GM12878 (cell line): ENCODE measurements at regions not wholly inside any gene's neighbourhood (a gene's known extent, or its start where the extent isn't known, plus 50 kb on each side); places are given as distances from the start of the nearest gene placed in this dataset.

ENCODE experiments used
- ATAC-seq: fragments of 200-7000 bp; cut with Tn5 transposase; 3 replicates; pipeline ENCODE4 v1.9.1; 2020; ENCODE audit warnings: mild to moderate bottlenecking, moderate library complexity
- BruUV-seq: library from RNA; stranded (reverse); fragments of 400-500 nt; replicated peaks from 2 replicates; lab custom pipeline; 2021; lab: Mats Ljungman, UMichigan
- CTCF ChIA-PET: fragments of 300-600 bp; sonication (Branson Sonifier 250); formaldehyde crosslinking; extraction: SDS; loops from one replicate; lab custom pipeline; 2021; ENCODE audit warnings: inconsistent platforms; lab: Yijun Ruan, JAX
- POLR2A ChIA-PET: fragments of 350-600 bp; formaldehyde crosslinking; extraction: SDS; loops from one replicate; lab custom pipeline; 2021; ENCODE audit warnings: inconsistent platforms; lab: Charles Lee
- RAD21 ChIA-PET: fragments of 300-600 bp; sonication (Branson Sonifier 250); formaldehyde crosslinking; loops from one replicate; lab custom pipeline; 2023; ENCODE audit warnings: antibody characterized with exemption; ENCODE audit not compliant: unreplicated experiment; lab: Charles Lee
- SMC1A ChIA-PET: fragments of 300-600 bp; sonication (Branson Sonifier 250); formaldehyde crosslinking; loops from one replicate; lab custom pipeline; 2023; ENCODE audit not compliant: unreplicated experiment, uncharacterized antibody; lab: Charles Lee
- DNase-seq: peaks from one replicate; pipeline ENCODE4 v3.0.0-alpha.2; 2011; ENCODE audit warnings: low read depth, low spot score
- FAIRE-seq: peaks from 3 replicates; lab custom pipeline; 2011; peaks lifted over from hg19 to GRCh38; lab: Jason Lieb, UNC
- H2AFZ ChIP-seq: 2 replicates; pipeline ENCODE4 v1.6.0; 2011; ENCODE audit warnings: low read depth, low read length, control low read depth; ENCODE audit not compliant: control insufficient read depth
- H3K27ac ChIP-seq: 2 replicates; pipeline ENCODE4 v1.5.1; 2011; ENCODE audit warnings: control low read depth; ENCODE audit not compliant: control insufficient read depth, insufficient read depth
- H3K27me3 ChIP-seq, 2 experiments: replicated peaks in 1 of 2; 2 replicates each; pipeline versions ENCODE4 v1.6.0 to v1.6.1; 2011; ENCODE audit warnings: low read length in 1 of 2; ENCODE audit not compliant: control insufficient read depth in 2 of 2, insufficient read depth in 2 of 2
- H3K36me3 ChIP-seq, 2 experiments: 2 replicates each; pipeline ENCODE4 v1.5.1; 2011; ENCODE audit warnings: low read length in 1 of 2; ENCODE audit not compliant: control insufficient read depth in 2 of 2, insufficient read depth in 2 of 2
- H3K4me1 ChIP-seq: 2 replicates; pipeline ENCODE4 v1.6.1; 2011; ENCODE audit warnings: mild to moderate bottlenecking, low read length, moderate library complexity, mixed read lengths; ENCODE audit not compliant: control insufficient read depth, insufficient read depth
- H3K4me2 ChIP-seq: 2 replicates; pipeline ENCODE4 v1.6.0; 2011; ENCODE audit warnings: control low read depth; ENCODE audit not compliant: control insufficient read depth, insufficient read depth
- H3K4me3 ChIP-seq: fragments of 200-600 bp; sonication (generic); 2 replicates; pipeline ENCODE4 v1.5.1; 2016
- H3K79me2 ChIP-seq: 2 replicates; pipeline ENCODE4 v1.6.0; 2011; ENCODE audit warnings: low read length; ENCODE audit not compliant: control insufficient read depth, insufficient read depth
- H3K9ac ChIP-seq: 2 replicates; pipeline ENCODE4 v1.8.0; 2011; ENCODE audit warnings: low read length, control low read depth, mixed read lengths; ENCODE audit not compliant: control insufficient read depth, insufficient read depth
- H3K9me3 ChIP-seq: replicated peaks from 3 replicates; pipeline ENCODE4 v1.5.1; 2011; ENCODE audit warnings: mild to moderate bottlenecking, low read length; ENCODE audit not compliant: control insufficient read depth, insufficient read depth
- H4K20me1 ChIP-seq: 2 replicates; pipeline ENCODE4 v1.6.0; 2011; ENCODE audit not compliant: control insufficient read depth, insufficient read depth
- EP300 ChIP-seq, 2 experiments: fragments of 150-350 bp in 1 of 2; IDR thresholded peaks; 2 replicates each; pipeline ENCODE4 v1.6.1; 2011 to 2012; ENCODE audit warnings: low read depth in 2 of 2, low read length in 2 of 2, borderline replicate concordance in 1 of 2, improper control_type of control experiment in 1 of 2, inconsistent platforms in 1 of 2; ENCODE audit not compliant: control insufficient read depth in 1 of 2
- MYB ChIP-seq: fragments of 150-350 bp; IDR thresholded peaks from 2 replicates; pipeline ENCODE4 v1.6.1; 2014; ENCODE audit warnings: mild to moderate bottlenecking, low read depth, low read length, borderline replicate concordance
- RELA ChIP-seq: fragments of 450-650 bp; IDR thresholded peaks from 2 replicates; pipeline ENCODE4 v1.8.0; 2014; ENCODE audit warnings: borderline replicate concordance; ENCODE audit not compliant: partially characterized antibody
- SMC3 ChIP-seq: IDR thresholded peaks from 2 replicates; pipeline ENCODE4 v1.6.1; 2011; ENCODE audit warnings: low read length, improper control_type of control experiment, borderline replicate concordance
- WGBS: methylation state at CpG from one replicate; pipeline ENCODE4 v1.1.6; 2016; ENCODE audit warnings: low lambda C conversion rate; ENCODE audit not compliant: insufficient replicate concordance, insufficient coverage; ENCODE audit errors: missing lambda C conversion rate; 5-methylcytosine and 5-hydroxymethylcytosine counted together
- in situ Hi-C: fragments of 300-500 bp; cut with MboI; formaldehyde crosslinking; loops from 9 replicates; pipeline ENCODE4 v1.14.3; 2018; ENCODE audit warnings: mixed read lengths
- intact Hi-C: fragments of 100-400 bp; cut with micrococcal nuclease; formaldehyde crosslinking; loops from one replicate; pipeline ENCODE4 v1.14.2; 2022; ENCODE audit not compliant: unreplicated experiment
- TF ChIP-seq, protein P1 (sequence below): IDR thresholded peaks from 2 replicates; pipeline ENCODE4 v1.6.1; 2012; ENCODE audit warnings: low read length, inconsistent platforms
- TF ChIP-seq, protein P2 (sequence below): IDR thresholded peaks from 2 replicates; pipeline ENCODE4 v1.6.1; 2012; ENCODE audit warnings: improper control_type of control experiment, low read depth, low read length; ENCODE audit not compliant: insufficient replicate concordance

DNA sequence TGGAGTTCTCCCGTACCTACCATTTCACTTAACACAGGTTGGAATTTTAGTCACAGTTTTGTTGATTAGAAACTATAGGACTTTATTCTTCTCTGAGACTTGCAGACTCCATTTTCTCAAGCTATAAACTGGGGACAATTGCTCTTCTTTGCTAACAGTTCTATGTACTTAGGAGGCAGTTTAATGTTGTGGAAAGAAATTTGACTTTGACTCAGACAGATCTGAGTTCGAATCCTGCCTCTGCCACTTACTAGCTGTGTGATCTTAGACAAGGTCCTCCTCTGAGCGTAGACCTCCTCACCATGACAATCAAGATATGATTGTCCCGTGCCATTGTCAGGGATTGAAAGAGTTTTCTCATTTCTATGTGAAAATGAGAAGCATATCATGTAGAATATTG, 196.4 kb upstream of the HES1 start:
- BruUV-seq = no TSS peak
- ATAC-seq = no peak
- intact Hi-C loops = no loop called here
- ChIA-PET POLR2A (no interaction called here), SMC1A (interaction anchor here (0.8 kb wide), 1 partner anchor 25 kb away, joined by 3 read pairs; no protein-coding TSS in a partner anchor), CTCF (no interaction called here), RAD21 (no interaction called here)
- no peaks in the 10 kb centered on the region for H3K79me2 ChIP-seq
- H4K20me1 ChIP-seq = no peaks in the 10 kb centered on the region; the same call in 1 of the 2 replicates
- no peak for DNase-seq
- no peak overlapping the region for H3K27ac ChIP-seq
- H3K4me1 ChIP-seq = no peaks in the 10 kb centered on the region
- no peak overlapping the region for H3K4me3 ChIP-seq
- TF ChIP-seq RELA (no peak), EP300 (IDR thresholded peaks at IDR 0.05; ENCODE audit: borderline replicate concordance in 1 of 2, control insufficient read depth in 1 of 2, low read depth in 2 of 2, low read length in 2 of 2) (no peak), SMC3 (no peak), MYB (no peak)
- TF ChIP-seq, protein P1, sequence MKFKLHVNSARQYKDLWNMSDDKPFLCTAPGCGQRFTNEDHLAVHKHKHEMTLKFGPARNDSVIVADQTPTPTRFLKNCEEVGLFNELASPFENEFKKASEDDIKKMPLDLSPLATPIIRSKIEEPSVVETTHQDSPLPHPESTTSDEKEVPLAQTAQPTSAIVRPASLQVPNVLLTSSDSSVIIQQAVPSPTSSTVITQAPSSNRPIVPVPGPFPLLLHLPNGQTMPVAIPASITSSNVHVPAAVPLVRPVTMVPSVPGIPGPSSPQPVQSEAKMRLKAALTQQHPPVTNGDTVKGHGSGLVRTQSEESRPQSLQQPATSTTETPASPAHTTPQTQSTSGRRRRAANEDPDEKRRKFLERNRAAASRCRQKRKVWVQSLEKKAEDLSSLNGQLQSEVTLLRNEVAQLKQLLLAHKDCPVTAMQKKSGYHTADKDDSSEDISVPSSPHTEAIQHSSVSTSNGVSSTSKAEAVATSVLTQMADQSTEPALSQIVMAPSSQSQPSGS = no peak
- TF ChIP-seq, protein P2, sequence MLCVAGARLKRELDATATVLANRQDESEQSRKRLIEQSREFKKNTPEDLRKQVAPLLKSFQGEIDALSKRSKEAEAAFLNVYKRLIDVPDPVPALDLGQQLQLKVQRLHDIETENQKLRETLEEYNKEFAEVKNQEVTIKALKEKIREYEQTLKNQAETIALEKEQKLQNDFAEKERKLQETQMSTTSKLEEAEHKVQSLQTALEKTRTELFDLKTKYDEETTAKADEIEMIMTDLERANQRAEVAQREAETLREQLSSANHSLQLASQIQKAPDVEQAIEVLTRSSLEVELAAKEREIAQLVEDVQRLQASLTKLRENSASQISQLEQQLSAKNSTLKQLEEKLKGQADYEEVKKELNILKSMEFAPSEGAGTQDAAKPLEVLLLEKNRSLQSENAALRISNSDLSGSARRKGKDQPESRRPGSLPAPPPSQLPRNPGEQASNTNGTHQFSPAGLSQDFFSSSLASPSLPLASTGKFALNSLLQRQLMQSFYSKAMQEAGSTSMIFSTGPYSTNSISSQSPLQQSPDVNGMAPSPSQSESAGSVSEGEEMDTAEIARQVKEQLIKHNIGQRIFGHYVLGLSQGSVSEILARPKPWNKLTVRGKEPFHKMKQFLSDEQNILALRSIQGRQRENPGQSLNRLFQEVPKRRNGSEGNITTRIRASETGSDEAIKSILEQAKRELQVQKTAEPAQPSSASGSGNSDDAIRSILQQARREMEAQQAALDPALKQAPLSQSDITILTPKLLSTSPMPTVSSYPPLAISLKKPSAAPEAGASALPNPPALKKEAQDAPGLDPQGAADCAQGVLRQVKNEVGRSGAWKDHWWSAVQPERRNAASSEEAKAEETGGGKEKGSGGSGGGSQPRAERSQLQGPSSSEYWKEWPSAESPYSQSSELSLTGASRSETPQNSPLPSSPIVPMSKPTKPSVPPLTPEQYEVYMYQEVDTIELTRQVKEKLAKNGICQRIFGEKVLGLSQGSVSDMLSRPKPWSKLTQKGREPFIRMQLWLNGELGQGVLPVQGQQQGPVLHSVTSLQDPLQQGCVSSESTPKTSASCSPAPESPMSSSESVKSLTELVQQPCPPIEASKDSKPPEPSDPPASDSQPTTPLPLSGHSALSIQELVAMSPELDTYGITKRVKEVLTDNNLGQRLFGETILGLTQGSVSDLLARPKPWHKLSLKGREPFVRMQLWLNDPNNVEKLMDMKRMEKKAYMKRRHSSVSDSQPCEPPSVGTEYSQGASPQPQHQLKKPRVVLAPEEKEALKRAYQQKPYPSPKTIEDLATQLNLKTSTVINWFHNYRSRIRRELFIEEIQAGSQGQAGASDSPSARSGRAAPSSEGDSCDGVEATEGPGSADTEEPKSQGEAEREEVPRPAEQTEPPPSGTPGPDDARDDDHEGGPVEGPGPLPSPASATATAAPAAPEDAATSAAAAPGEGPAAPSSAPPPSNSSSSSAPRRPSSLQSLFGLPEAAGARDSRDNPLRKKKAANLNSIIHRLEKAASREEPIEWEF = no peak
- H3K4me2 ChIP-seq = no peak overlapping the region
- 0% methylated on average over 4 of the region's 4 CpGs for WGBS
- H2AFZ ChIP-seq = no peak overlapping the region
- in situ Hi-C loops = no loop called here
- no peaks in the 10 kb centered on the region for H3K9me3 ChIP-seq
- FAIRE-seq = no peak
- no peaks in the 10 kb centered on the region; a peak in 1 of 4 replicates for H3K27me3 ChIP-seq
- no peaks in the 10 kb centered on the region for H3K36me3 ChIP-seq
- H3K9ac ChIP-seq = no peak overlapping the region
